IPS DF 4.7 (cell line): ENCODE measurements at regions not wholly inside any gene's neighbourhood (a gene's known extent, or its start where the extent isn't known, plus 50 kb on each side); places are given as distances from the start of the nearest gene placed in this dataset.
"Not testable (repeated sequence)": the region's sequence is repeated elsewhere in the genome, so short reads cannot be mapped to it uniquely, and the experiment has no call there.

Source experiments
- DNase-seq: peaks from one replicate; pipeline ENCODE4 v3.0.0-alpha.2; 2013; ENCODE audit warnings: low spot score; ENCODE audit errors: extremely low read depth

DNA sequence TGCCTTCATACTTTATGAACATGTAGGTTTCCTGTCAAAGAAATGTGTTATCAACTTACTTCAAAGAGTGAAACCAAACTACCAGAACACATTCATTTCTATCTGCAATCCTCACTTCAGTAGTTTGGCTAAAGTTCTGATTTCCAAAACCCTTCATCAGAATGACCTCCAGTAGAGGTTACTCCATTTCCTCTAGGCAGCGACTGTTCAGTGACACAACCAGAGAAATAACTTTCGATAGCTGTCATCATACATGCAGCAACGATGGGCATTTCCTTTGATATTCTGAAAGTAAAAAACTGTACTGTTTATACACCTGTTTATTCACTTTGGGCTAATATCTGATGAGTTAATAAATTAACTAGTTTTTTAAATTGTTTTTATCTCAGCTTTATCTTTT, 532.5 kb upstream of the IZUMO3 start:
- no peak for DNase-seq

DNA sequence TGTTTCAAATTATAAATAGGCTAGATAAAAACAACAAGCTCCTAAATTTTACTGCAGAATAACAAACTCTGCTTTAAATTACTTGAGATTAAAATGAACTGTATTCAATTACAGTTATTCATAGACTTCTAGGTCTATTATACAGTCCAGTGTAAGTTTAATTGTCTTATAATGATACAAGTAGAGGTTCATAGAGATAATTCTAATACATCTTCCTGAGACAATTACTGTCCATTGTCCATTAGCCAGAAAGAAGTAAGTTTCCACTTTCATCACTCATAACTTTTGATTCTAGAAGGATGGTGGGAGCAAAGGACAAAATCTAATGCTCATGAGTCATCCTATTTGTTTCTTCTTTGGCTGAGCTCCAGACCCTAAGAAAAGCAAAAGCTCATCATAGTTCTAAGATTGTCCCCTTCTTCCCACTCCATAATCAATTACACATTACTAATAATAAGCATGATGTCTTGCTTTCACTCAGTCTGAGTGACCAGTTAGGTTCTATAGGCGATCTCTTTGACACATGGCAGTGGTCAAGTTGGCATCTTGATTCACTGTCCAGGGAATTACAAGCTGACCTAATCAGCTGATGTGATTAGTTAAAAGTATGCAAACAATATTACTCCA, 502.5 kb upstream of the IZUMO3 start:
- DNase-seq: no peak

DNA sequence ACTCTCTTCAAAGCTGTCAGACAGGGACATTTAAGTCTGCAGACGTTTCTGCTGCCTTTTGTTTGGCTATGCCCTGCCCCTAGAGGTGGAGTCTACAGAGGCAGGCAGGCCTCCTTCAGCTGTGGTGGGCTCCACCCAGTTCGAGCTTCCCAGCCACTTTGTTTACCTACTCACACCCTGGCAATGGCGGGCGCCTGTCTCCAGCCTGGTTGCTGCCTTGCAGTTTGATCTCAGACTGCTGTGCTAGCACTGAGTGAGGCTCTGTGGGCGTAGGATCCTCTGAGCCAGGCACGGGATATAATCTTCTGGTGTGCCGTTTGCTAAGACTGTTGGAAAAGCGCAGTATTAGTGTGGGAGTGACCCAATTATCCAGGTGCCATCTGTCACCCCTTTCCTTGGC, 499.8 kb upstream of the IZUMO3 start:
- DNase-seq: not testable (repeated sequence)

DNA sequence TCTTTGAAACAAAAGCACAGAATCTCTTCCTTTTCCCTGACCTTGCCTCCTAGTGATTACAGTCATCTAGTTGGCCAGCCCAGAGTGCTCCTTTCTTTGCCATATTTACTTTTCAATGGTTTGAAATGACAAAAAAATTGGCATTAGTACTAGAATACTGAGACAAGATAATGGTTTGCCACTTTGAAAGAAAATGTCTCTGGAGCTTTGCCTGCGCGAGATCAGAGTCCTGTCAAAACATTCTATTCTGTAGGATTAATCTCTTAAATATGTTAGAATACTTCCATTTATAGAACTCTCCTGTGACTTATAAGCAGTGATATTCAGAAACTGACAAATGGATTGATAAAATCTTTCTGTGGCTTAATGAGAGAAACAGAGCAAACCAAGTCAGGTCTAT, 484.0 kb upstream of the IZUMO3 start:
- no peak for DNase-seq

DNA sequence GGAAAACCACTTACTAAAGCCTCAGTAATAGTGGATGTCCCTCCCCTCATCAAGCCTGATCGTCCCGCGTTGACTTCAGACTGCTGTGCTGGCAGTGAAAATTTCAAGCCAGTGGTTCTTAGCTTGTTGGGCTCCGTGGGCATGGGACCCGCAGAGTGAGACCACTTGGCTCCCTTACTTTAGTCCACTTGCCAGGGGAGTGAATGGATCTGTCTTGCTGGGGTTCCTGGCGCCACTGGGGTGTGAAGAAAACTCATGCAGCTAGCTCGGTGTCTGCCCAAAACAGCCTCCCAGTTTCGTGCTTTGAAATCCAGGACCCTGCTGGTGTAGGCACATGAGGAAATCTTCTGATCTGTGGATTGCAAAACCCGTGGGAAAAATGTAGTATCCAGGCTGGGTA, 480.0 kb upstream of the IZUMO3 start:
- DNase-seq: no peak

DNA sequence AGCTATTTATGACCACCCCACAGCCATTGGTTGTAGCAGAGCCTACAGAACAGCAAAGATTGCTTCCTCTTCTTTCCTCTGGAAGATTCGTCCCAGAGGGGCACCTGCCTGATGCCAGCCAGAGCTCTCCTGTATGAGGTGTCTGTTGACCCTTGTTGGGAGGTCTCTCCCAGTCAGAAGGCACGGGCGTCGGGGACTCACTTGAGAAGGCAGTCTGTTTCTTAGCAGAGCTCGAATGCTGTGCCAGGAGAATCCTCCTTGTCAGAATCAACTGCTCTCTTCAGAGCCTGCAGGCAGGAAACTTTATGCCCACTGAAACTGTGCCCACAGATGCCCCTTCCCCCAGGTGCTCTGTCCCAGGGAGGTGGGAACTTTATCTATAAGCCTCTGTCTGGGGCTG, 479.5 kb upstream of the IZUMO3 start:
- DNase-seq: no peak

DNA sequence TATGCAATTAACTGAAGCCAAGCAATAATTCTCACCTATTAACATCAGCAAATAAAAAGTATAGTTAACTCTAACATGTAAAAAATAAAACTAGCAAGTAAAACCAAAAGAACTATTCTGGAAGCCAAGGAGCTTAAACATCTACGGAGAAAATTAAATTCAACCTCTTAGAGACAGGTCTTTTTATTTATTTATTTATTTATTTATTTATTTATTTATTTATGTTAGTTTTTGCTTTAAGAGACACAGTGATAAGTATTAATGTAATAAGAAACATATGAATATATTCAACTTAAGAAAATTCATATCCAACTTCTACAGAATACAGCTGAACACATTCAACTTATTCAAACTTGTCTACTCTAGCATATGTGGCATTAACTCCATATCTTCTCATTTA, 472.1 kb upstream of the IZUMO3 start:
- DNase-seq: no peak

DNA sequence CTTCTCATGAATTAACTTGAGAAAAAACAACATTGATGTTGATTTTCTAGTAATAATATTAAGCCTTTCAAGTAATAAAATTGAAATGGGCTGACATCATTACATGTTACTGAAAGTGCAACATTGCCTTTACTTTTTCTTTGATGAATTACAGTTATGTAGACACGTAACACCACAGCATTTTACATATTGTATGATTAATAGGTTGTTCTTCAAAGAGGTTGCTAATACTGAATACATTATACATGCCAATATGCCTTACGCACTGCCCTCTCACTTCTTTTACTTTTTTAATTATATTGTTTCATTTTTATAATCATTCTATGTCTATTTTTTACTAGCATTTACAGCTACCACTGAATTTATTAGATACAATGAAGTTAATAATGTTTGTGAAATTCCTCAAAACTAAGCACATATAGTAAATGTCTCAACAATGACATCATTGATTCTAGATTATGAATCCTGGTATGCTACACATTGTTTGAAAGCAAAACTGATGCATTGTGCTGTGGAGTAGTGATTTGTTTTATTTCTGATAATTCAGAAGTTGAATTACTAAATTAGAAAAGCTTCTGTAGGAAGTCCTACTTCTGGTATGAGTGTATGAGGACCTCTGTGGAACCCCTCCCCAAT, 464.4 kb upstream of the IZUMO3 start:
- DNase-seq: no peak

DNA sequence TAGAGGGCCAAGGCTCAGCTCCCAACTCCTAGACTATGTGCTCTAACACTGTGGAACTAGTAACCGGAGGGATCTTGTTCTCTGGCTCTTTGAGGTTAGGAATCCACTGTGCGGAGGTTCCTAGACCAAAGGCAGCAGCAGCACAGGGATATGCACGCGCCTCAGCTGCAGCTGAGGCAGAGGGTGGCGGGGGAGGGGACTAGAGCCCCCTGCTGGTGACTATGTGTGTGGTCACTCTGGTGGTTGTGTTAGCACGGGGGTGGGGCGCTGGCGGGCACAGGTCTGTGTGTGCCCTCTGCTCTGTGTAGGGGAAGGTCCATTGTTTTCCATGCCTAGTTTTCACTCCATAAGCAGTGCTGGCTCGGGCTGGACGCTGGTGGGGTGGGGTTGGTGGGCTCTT, 458.0 kb upstream of the IZUMO3 start:
- peak; percentile 41 for DNase-seq

DNA sequence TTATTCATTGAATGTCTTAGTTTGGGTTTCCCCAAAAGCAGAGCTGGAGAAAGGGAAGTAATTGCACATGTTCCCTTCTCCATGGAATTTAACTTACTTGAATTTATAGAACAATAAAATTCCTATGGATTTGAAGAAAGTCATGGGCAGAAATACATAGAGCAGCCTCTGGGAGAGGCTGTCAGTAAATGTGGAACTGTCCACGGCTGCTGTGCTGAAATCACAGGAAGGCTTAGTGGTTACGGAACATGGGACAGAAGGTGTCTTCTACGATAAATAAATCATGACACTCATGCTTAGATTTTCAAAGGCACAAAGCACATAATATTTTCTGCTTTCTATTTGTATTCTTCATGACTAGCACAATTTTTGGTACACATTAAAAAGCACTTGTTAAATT, 440.6 kb upstream of the IZUMO3 start:
- peak; percentile 1 for DNase-seq

DNA sequence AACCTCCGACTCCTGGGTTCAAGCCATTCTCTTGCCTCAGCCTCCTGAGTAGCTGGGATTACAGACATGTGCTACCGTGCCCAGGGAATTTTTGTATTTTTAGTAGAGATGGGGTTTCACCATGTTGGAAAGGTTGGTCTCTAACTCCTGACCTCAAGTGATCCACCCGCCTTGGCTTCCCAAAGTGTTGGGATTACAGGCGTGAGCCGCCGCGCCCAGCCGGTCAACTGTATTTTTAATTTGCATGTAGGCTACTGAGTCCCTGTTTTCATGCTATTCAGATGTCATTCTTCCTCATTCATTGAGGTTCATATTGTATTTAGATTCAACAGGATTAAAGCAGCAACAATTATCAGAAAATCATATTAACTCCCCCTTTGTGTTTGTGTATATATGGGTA, 425.1 kb upstream of the IZUMO3 start:
- DNase-seq: not testable (repeated sequence)

DNA sequence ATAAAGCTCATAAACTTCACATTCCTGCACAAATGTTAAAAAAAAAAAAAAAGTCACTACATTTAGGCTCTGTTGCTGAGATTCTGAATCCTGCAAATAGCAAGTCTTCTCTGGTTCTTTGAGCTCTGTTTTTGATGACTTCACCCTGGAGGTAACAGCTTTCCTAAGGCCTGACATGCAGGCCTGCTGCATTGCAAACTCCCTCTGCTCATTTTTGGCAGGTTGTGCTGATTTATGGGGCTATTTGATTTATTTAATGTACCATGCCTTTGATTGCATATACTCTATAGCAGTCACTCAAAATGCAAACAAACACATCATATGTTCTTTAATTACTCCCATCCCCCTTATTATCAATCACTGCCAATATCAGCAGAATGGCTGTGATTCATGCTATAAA, 416.1 kb upstream of the IZUMO3 start:
- no peak for DNase-seq

DNA sequence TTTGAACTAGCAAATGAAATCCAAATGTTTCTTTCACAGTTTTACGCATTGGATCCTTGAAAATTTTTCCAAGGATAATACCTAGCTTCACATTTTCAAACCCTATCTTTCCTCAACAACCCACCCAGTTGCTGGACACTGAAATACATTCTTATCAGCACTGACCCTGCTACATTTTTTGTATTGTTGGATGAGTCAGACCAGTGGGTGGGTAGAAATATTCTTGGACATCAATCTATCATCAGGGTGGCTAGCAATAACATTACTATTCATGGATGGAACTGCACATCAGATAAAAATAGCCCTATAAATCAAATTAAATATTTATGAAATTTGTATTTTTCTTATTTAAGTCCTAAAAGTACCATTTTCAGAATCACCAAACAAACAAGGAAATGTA, 407.4 kb upstream of the IZUMO3 start:
- no peak for DNase-seq

DNA sequence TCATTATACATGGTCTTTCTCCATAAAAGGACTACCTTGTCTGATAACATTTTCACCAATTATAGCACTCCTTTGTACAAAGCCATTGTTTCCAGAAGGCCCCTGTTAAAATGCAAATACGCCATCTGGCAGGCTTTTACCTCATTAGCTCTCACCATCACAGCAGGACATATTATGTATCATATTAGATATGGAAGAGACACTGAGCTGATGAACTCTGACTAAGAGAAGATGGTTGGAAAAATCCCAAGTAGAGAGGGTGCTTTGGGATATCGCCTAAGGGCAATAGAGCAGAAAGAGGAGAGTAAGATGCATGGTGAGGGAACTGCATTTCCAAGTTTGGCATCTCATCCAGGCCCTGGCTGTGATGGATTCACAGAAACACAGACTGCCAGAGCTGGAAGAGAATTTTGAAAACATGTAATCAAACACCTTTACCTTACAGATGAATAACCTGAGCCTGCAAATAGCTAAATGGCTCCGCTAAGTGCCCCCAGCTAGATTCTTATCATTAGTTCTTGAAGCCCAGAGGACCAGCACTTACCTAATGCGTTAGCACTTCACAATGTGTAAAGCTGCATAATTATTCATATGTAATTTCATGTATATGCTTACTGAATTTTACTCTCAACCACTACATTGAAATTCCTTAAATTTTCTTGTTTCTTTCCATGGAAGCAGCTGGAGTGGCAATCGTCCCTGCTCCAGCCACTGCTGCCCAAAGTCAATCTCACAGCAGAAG, 393.6 kb upstream of the IZUMO3 start:
- no peak for DNase-seq

DNA sequence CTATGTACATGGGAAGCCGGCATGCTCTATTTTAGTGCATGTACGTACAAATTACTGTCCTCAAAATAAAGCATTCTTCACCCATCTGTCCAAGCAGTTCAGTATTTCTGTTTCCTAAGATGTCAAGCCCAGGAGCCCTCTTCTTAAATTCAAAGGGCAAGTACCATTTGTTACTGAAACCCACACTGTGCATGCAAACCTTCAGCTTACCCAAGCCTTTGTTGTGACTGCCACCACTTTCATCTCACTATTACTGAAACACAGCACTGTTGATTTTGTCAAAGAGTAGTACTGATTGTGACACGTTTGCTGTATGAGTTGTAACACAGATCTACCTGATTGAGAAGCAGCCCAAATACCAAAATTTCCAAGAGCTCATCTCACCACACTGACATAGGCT, 390.4 kb upstream of the IZUMO3 start:
- no peak for DNase-seq

DNA sequence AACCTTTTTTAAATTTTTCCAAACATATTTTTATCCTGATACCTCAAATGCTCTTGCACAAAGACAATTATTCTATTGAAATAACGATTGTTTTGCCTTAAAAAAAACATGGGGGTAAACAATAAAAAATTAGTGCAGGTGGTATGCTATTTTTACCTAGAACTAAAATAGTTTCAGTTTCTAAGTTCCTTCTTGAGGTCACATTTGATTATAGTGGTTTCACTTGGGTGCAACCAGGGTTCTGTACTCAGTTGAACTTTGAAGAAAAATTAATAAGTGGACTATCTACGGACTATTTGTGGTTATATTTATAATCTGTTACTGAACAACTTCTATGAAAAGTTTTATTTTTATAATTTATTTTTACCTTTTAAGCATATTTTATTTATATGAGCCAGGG, 387.1 kb upstream of the IZUMO3 start:
- no peak for DNase-seq

DNA sequence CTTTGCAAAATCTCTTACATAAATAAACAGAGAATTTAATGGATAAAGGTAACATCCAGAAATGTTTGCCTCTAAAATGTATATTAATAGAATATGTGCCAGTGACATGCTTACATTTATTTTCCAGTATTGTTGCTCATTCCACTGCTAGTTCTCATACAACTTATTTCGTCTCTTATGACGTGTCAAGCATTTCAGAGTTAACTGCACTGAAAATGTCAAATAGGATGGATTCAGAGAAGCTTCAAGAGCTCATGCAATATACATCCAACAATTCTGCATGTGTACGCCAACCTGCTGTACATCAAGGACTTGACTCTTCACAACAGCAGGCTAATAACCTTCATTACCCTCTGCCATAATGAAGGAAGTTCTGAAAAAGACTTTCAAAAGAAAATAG, 386.2 kb upstream of the IZUMO3 start:
- no peak for DNase-seq

DNA sequence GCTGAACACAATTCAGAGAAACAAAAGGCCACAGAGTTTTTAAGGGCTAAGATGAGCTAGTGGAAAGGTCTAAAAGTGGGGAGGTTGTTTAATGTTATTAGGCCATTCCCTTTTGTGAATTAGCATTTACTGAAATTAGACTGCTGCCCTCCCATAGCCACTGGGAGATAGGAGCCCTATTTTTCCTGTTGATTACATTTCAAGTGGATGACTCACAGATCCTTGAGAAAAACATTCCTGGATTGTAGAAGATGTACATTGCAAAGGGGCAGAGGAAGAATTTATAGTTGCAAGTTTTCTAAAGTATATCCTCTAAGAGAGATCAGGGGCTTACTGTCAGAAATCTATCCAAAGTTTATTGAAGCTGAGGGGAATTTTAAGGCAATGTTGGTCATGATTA, 367.1 kb upstream of the IZUMO3 start:
- no peak for DNase-seq

DNA sequence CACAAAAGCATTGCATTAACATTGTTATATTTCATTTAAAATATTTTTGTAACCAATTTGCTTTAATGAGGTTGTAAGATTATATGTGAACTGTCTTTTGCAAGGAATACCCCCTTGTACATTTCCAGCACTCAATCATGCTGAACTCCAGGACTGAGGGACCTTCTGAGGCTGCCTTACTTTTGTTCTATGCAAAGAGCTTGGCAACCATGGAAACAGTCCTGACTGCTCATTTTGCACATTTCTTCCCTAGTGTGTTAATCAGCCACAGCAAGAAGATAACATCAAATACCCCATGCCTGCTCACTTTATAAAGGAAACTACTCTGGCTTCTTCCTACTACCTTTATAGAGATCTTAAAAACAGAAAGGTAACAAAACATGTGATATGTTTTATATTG, 355.6 kb upstream of the IZUMO3 start:
- DNase-seq: no peak

DNA sequence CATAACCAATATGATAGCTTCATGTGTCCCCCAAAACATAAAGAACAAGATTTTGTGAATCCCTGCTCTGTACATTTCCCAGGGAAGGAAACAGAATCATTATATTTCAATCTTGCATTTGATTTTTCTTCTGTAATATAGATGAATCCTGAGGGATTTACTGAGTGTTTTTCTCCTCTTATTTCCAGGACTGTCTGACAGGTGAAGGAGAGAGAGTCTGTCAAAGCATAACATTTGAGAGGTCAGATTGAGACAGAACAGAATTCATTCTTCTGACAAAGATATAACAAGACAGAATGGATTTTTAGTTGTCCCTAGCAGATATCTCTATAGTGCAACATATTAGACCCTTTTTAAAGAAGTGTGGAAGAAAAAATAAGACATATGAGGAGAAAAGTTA, 354.5 kb upstream of the IZUMO3 start:
- no peak for DNase-seq

DNA sequence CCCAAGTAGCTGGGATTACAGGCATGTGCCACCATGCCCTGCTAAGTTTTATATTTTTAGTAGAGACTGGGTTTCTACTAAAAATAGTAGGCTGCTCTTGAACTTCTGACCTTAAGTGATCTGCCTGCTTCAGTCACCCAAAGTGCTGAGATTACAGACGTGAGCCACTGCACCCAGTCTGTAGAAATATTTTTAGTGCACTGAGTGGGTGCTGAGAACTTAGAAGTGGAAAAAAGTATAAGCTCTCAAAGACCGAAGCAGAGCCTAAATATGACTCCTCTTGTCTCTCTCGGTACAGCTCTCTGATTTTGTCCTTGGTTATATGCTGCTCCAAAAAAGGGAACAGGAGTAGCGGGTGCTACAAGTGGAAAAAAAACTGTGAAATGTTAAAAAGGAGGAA, 353.8 kb upstream of the IZUMO3 start:
- DNase-seq: no peak

DNA sequence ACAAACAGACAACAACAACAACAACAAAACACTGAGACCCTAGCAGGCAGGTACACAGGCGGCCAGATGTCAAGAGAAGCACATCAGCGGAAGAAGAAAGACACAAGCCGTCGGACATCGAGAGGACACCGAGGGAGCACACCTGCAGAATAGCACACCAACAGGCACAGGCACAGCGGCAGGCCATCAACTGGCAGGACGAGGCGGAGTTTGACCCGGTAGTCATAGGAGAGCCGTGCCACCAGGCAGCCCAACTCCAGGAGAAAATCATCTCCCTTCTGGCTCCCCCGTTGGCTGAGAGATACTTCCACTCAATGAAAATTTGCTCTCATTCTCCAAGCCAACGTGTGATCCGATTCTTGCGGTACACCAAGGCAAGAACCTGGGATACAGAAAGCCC, 352.1 kb upstream of the IZUMO3 start:
- no peak for DNase-seq

DNA sequence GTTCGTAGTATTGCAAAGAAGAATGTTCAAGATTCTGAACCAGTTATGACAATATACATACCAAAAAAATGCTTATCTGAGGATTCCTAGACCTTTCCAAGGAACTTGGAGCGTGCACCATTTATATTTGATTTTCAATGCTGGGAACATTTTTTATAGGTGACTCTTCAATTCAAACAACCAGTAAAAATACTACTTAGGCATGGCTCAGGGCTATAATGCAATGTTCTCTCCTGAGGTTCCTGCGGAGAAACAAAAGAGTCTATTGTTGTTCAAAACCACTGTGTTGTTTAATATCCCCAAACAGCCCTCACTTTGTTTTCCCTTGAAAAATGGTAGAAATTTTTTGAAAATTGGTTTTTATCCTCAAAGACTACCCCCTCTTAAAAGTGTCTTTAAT, 335.7 kb upstream of the IZUMO3 start:
- no peak for DNase-seq
